HFF-Myc (cell line): ENCODE measurements at regions not wholly inside any gene's neighbourhood (a gene's known extent, or its start where the extent isn't known, plus 50 kb on each side); places are given as distances from the start of the nearest gene placed in this dataset.

Experiments
- DNase-seq: peaks from one replicate; pipeline ENCODE4 v3.0.0-alpha.2; 2011; ENCODE audit warnings: low read depth; ENCODE audit errors: extremely low read depth
- H3K4me3 ChIP-seq: replicated peaks from 2 replicates; pipeline ENCODE4 v1.5.1; 2011; ENCODE audit warnings: low read depth, mild to moderate bottlenecking, control low read depth, low read length
- TF ChIP-seq, protein P1 (sequence below): IDR thresholded peaks from 2 replicates; pipeline ENCODE4 v1.5.1; 2012; ENCODE audit warnings: mild to moderate bottlenecking, low read depth, low read length, control low read depth; ENCODE audit errors: missing control alignments

DNA sequence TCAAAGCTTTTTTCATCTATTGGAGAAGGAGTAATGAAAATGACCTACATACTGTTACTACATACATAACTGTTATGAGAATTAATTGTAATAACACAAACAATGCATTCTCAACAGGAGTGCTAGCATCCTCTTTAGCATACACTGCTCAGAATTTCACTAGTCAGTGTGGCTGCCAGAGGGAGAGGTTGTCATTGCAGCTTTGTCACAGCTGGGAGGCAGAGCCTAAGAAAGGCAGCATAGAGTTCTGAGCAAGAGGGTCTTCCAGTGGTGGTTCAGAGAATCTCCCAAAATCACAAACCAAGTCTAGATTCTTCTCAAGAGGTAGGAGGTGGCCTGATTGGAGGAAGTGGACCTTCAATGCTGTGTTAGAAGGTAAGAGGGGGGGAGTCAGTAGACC lies 286.7 kb upstream of the CYRIA start:
- TF ChIP-seq, protein P1, sequence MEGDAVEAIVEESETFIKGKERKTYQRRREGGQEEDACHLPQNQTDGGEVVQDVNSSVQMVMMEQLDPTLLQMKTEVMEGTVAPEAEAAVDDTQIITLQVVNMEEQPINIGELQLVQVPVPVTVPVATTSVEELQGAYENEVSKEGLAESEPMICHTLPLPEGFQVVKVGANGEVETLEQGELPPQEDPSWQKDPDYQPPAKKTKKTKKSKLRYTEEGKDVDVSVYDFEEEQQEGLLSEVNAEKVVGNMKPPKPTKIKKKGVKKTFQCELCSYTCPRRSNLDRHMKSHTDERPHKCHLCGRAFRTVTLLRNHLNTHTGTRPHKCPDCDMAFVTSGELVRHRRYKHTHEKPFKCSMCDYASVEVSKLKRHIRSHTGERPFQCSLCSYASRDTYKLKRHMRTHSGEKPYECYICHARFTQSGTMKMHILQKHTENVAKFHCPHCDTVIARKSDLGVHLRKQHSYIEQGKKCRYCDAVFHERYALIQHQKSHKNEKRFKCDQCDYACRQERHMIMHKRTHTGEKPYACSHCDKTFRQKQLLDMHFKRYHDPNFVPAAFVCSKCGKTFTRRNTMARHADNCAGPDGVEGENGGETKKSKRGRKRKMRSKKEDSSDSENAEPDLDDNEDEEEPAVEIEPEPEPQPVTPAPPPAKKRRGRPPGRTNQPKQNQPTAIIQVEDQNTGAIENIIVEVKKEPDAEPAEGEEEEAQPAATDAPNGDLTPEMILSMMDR: no peak
- DNase-seq: no peak
- no peak overlapping the region for H3K4me3 ChIP-seq

DNA sequence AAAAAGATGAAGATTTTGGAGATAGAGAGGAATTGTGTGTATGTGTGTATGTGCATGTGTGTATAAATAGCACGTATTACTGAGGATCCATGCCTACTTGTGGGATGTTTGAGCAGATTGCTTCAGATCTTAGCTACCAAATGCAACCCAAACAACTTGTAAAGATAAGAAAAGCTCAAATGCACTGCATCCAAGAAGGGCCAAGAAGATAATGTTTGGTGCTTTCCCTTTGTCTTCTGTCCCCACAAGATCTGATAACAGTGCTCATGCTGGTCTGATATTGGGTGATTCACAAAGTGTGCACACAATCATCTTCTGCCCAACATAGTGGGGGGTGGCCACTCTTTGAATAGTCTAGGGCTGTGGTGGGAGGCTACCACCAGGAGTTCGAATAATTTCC lies 284.8 kb upstream of the CYRIA start:
- DNase-seq: no peak
- TF ChIP-seq, protein P1: no peak
- H3K4me3 ChIP-seq: no peak overlapping the region

DNA sequence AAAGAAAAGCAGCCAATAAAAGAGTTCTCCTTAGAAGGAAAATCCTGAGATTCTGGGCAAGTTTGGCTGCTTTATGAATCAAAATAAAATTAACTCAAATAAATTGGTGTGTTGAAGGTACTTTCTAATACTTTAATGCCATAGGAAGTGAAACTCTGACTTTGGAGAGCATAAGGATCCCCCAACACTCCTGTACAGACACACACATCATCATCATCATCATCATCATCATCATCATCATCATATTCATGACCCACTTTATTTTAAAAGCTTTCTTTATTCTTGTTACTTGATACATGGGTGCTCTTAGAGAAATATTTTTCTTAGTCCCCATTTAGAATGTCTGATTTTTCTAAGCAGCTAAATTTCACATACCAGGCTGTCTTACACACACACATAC lies 283.1 kb upstream of the CYRIA start:
- H3K4me3 ChIP-seq: no peak overlapping the region
- TF ChIP-seq, protein P1: no peak

DNA sequence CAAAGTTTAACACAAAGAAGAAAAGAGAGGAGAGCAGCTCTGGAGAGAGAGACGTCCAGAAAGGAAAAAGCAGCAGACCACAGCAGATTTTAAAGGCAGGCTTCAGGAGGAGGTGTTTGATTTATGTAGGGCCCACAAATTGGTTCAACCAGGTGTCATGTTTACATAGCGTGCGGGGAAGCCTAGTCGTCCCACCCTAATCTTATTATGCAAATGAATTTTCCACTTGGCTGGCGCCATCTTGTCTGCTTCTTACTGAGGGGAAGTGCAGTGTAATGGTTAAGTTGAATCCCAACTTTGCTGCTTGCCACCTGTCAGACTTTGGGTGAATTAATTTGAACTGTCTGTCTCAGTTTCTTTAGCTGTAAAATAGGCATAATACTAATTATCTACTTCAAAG lies 282.4 kb upstream of the CYRIA start:
- H3K4me3 ChIP-seq: no peak overlapping the region
- no peak for DNase-seq
- TF ChIP-seq, protein P1: no peak

More for the DNA sequence above, 283.1 kb upstream of the CYRIA start:
- no peak for DNase-seq

DNA sequence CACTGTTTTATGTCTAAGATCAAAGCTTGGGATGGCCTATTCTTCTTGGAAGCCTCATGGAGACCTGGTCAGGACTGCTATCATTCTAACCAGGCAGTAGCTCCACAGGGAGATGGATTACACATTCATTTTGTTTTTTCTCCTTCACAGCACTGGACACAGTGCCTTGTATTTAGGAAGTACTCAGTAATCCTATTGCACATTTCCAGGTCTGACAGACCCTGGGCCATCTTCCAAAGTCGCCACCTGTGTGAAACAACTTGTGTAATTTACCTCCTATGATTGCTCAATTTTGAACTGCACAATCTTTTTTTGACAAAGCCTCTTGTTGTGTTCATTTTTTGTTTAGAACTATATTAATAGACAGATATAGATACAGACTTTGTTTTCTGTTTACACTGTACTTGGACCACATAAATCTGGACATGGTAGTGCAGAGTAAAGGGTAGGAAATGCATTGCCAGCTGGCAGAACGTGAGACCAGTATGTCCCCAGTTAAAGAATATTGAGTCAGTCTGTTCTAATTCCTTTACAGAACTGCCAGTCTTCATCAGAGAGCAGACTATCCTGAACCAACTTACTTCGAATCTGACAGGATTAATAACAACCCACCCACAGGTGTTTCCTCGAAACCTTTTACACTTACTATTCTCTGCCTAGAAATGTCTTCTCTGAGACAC lies 277.8 kb upstream of the CYRIA start:
- H3K4me3 ChIP-seq: no peak overlapping the region
- DNase-seq: no peak
- TF ChIP-seq, protein P1: no peak

DNA sequence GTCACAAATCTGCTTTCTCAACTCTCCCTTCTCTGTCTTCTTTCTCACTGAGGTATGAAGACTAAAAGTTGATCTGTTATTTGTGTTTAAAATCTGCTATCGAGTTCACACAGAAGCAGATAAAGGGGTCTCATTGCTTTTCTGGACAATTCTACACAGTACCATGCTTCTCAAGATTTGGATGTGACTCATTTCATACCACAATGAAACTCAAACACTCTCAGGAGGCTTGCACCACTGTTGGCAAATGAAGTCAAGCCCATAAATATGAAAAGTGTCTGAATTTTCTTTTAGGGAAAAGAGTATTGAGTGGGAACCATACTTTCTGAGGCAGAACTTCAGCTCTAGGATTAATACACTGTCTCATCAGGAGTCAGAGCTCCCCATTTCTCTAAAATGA lies 274.6 kb upstream of the CYRIA start:
- TF ChIP-seq, protein P1: no peak
- H3K4me3 ChIP-seq: no peak overlapping the region
- no peak for DNase-seq

DNA sequence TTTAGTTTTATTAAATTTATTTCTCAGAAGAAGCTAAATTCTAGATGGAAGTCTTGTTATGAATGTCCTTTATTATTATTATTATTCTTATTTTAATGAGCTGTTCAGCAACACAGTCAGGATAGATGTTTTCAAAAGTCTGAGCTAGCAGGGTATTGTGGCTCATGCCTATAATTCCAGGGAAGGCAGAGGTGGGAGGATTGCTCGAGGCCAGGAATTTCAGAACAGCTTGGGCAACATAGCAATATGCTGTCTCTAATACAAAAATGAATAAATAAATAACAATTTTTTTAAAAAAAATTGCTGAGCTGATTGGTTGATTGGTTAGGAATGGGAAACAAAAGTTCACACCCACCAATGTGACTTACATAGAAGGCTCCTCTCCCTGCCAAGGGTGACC lies 274.1 kb upstream of the CYRIA start:
- TF ChIP-seq, protein P1: no peak

More for the DNA sequence above, 274.1 kb upstream of the CYRIA start:
- no peak for DNase-seq
- H3K4me3 ChIP-seq: no peak overlapping the region
